Tibial nerve (tissue), 4 donors: ENCODE measurements at regions not wholly inside any gene's neighbourhood (a gene's known extent, or its start where the extent isn't known, plus 50 kb on each side); places are given as distances from the start of the nearest gene placed in this dataset.

Experiments used
- CTCF ChIP-seq, 5 experiments: fragments of 200-600 bp in 3 of 5; fragments of 450-650 bp in 2 of 5; sonication (generic) in 3 of 5; IDR thresholded peaks; one replicate each; pipeline ENCODE4 v1.5.1; 2016 to 2019; ENCODE audit warnings: antibody characterized with exemption in 5 of 5, mild to moderate bottlenecking in 3 of 5, moderate library complexity in 2 of 5
- EP300 ChIP-seq, 2 donors: sonication (generic); formaldehyde crosslinking; IDR thresholded peaks; one replicate each; pipeline ENCODE4 v1.6.1; 2017; ENCODE audit warnings: antibody characterized with exemption in 2 of 2, mild to moderate bottlenecking in 1 of 2
- POLR2A ChIP-seq, 2 donors: fragments of 450-650 bp; IDR thresholded peaks; one replicate each; pipeline ENCODE4 v1.6.1; 2017; ENCODE audit warnings: antibody characterized with exemption in 2 of 2, mild to moderate bottlenecking in 2 of 2, moderate library complexity in 2 of 2

- TF ChIP-seq CTCF (IDR thresholded peaks at IDR 0.05) = no peak
- TF ChIP-seq EP300 (IDR thresholded peaks at IDR 0.05) = no peak
- no peak for TF ChIP-seq POLR2A (IDR thresholded peaks at IDR 0.05)
Observed at GRCh38 chr6:130742131-130742681, 85.0 kb upstream of the SMLR1 start.
